Sigmoid colon (tissue), 6 donors: ENCODE measurements at regions not wholly inside any gene's neighbourhood (a gene's known extent, or its start where the extent isn't known, plus 50 kb on each side); places are given as distances from the start of the nearest gene placed in this dataset.

Source experiments
- DNase-seq: peaks from one replicate; pipeline ENCODE4 v3.0.0-alpha.2; 2019
- H3K27ac ChIP-seq, 4 donors: fragments of 200-600 bp; sonication (generic); one replicate each; pipeline ENCODE4 v1.5.1; 2016 to 2019; ENCODE audit warnings: mild to moderate bottlenecking in 1 of 4
- H3K27me3 ChIP-seq, 3 donors: fragments of 200-600 bp; sonication (generic); one replicate each; pipeline ENCODE4 v1.5.1; 2019; ENCODE audit warnings: mild to moderate bottlenecking in 1 of 3
- H3K36me3 ChIP-seq, 4 donors: fragments of 200-600 bp; sonication (generic); one replicate each; pipeline ENCODE4 v1.5.1; 2016 to 2019
- H3K4me1 ChIP-seq, 4 donors: fragments of 200-600 bp; sonication (generic); one replicate each; pipeline ENCODE4 v1.5.1; 2017 to 2019
- H3K4me3 ChIP-seq, 4 donors: fragments of 200-600 bp; sonication (generic); one replicate each; pipeline ENCODE4 v1.5.1; 2017 to 2019; ENCODE audit warnings: mild to moderate bottlenecking in 2 of 4, moderate library complexity in 1 of 4
- H3K9me3 ChIP-seq, 4 donors: fragments of 200-600 bp in 3 of 4; sonication (generic) in 3 of 4; one replicate each; pipeline versions ENCODE4 v1.5.1 to v1.6.1; 2013 to 2019
- CTCF ChIP-seq, 4 experiments: fragments of 450-650 bp in 3 of 4; fragments of 200-600 bp in 1 of 4; IDR thresholded peaks; one replicate each; pipeline ENCODE4 v1.5.1; 2016 to 2019; ENCODE audit warnings: antibody characterized with exemption in 4 of 4, mild to moderate bottlenecking in 3 of 4, moderate library complexity in 2 of 4
- EP300 ChIP-seq, 4 donors: sonication (generic); formaldehyde crosslinking; IDR thresholded peaks; one replicate each; pipeline ENCODE4 v1.6.1; 2017; ENCODE audit warnings: antibody characterized with exemption in 4 of 4
- POLR2A ChIP-seq, 2 donors: fragments of 450-650 bp; IDR thresholded peaks; one replicate each; pipeline ENCODE4 v1.6.1; 2016; ENCODE audit warnings: antibody characterized with exemption in 2 of 2, mild to moderate bottlenecking in 2 of 2, moderate library complexity in 2 of 2
- POLR2AphosphoS5 ChIP-seq, 4 donors: sonication (generic); formaldehyde crosslinking; IDR thresholded peaks; one replicate each; pipeline ENCODE4 v1.6.1; 2017; ENCODE audit warnings: antibody characterized with exemption in 4 of 4
- WGBS, 2 donors: extraction: QIAGEN DNeasy Blood & Tissue Kit; methylation state at CpG; one replicate each; pipeline ENCODE4 v1.1.7; 2013; 5-methylcytosine and 5-hydroxymethylcytosine counted together
- intact Hi-C: fragments of 100-400 bp; cut with DNase I; formaldehyde crosslinking; loops from one replicate; pipeline ENCODE4 v1.15.1; 2023
- donor health status: healthy with polysubstance abuse.
- donor health status: healthy.

GRCh38 chr5:29321591-29321990 is 1871.9 kb upstream of the CDH6 start:
- intact Hi-C loops: no loop called here
- Histone ChIP-seq H3K27ac (no peak overlapping the region), H3K9me3 (peaks cover 0 to 3% (median 0%) of the 10 kb centered on the region in 4 donors), H3K4me1 (no peaks in the 10 kb centered on the region), H3K27me3 (no peaks in the 10 kb centered on the region), H3K4me3 (no peak overlapping the region), H3K36me3 (no peaks in the 10 kb centered on the region)
- TF ChIP-seq POLR2A (IDR thresholded peaks at IDR 0.05) (no peak), POLR2AphosphoS5 (IDR thresholded peaks at IDR 0.05) (no peak), CTCF (IDR thresholded peaks at IDR 0.05) (no peak), EP300 (IDR thresholded peaks at IDR 0.05) (no peak)
- no peak for DNase-seq

- Histone ChIP-seq H3K9me3 (no peaks in the 10 kb centered on the region), H3K36me3 (no peaks in the 10 kb centered on the region), H3K4me3 (no peak overlapping the region), H3K27me3 (no peaks in the 10 kb centered on the region), H3K27ac (no peak overlapping the region), H3K4me1 (no peaks in the 10 kb centered on the region)
- intact Hi-C loops: no loop called here
- TF ChIP-seq POLR2AphosphoS5 (IDR thresholded peaks at IDR 0.05) (no peak), CTCF (IDR thresholded peaks at IDR 0.05) (no peak), POLR2A (IDR thresholded peaks at IDR 0.05) (no peak), EP300 (IDR thresholded peaks at IDR 0.05) (no peak)
- no peak for DNase-seq
- WGBS, 2 donors: 90 to 92% methylated on average over 1 of the region's 1 CpG
Observed at GRCh38 chr5:29309359-29309758, 1884.1 kb upstream of the CDH6 start.

- intact Hi-C loops: no loop called here
- no peak overlapping the region for H3K27ac ChIP-seq
- no peak overlapping the region for H3K4me3 ChIP-seq
- H3K27me3 ChIP-seq: no peaks in the 10 kb centered on the region
- TF ChIP-seq EP300 (IDR thresholded peaks at IDR 0.05) (no peak), POLR2A (IDR thresholded peaks at IDR 0.05) (no peak), CTCF (IDR thresholded peaks at IDR 0.05) (no peak), POLR2AphosphoS5 (IDR thresholded peaks at IDR 0.05) (no peak)
- no peaks in the 10 kb centered on the region for H3K36me3 ChIP-seq
- WGBS, 2 donors: 67 to 69% methylated on average over 3 of the region's 3 CpGs
- no peaks in the 10 kb centered on the region for H3K4me1 ChIP-seq
- no peaks in the 10 kb centered on the region for H3K9me3 ChIP-seq
- DNase-seq: no peak
Observed at GRCh38 chr5:29307478-29307877, 1886.0 kb upstream of the CDH6 start.

- WGBS, 2 donors: 77 to 82% methylated on average over 3 of the region's 3 CpGs
- H3K27me3 ChIP-seq: no peaks in the 10 kb centered on the region
- H3K27ac ChIP-seq: no peak overlapping the region
- no peaks in the 10 kb centered on the region for H3K36me3 ChIP-seq
- no peaks in the 10 kb centered on the region for H3K9me3 ChIP-seq
- TF ChIP-seq POLR2A (IDR thresholded peaks at IDR 0.05): no peak
- TF ChIP-seq EP300 (IDR thresholded peaks at IDR 0.05): no peak
- TF ChIP-seq CTCF (IDR thresholded peaks at IDR 0.05): no peak
- no peak for TF ChIP-seq POLR2AphosphoS5 (IDR thresholded peaks at IDR 0.05)
- DNase-seq: no peak
- no peak overlapping the region for H3K4me3 ChIP-seq
- intact Hi-C loops: no loop called here
- H3K4me1 ChIP-seq: no peaks in the 10 kb centered on the region
Observed at GRCh38 chr5:29304545-29304944, 1888.9 kb upstream of the CDH6 start.

- peak; percentile 57 for DNase-seq
- Histone ChIP-seq H3K4me3 (no peak overlapping the region), H3K36me3 (no peaks in the 10 kb centered on the region), H3K9me3 (peaks cover 0 to 7% (median 0%) of the 10 kb centered on the region in 4 donors), H3K27me3 (no peaks in the 10 kb centered on the region), H3K27ac (no peak overlapping the region), H3K4me1 (no peaks in the 10 kb centered on the region)
- WGBS, 2 donors: 87 to 90% methylated on average over 21 of the region's 21 CpGs
- TF ChIP-seq POLR2A (IDR thresholded peaks at IDR 0.05): no peak
- TF ChIP-seq POLR2AphosphoS5 (IDR thresholded peaks at IDR 0.05): no peak
- TF ChIP-seq EP300 (IDR thresholded peaks at IDR 0.05): no peak
- no peak for TF ChIP-seq CTCF (IDR thresholded peaks at IDR 0.05)
- intact Hi-C loops: no loop called here
Observed at GRCh38 chr5:29296548-29296947, 1896.9 kb upstream of the CDH6 start.
